ENCODE measurements at regions not wholly inside any gene's neighbourhood (a gene's known extent, or its start where the extent isn't known, plus 50 kb on each side); places are given as distances from the start of the nearest gene placed in this dataset.

DNA sequence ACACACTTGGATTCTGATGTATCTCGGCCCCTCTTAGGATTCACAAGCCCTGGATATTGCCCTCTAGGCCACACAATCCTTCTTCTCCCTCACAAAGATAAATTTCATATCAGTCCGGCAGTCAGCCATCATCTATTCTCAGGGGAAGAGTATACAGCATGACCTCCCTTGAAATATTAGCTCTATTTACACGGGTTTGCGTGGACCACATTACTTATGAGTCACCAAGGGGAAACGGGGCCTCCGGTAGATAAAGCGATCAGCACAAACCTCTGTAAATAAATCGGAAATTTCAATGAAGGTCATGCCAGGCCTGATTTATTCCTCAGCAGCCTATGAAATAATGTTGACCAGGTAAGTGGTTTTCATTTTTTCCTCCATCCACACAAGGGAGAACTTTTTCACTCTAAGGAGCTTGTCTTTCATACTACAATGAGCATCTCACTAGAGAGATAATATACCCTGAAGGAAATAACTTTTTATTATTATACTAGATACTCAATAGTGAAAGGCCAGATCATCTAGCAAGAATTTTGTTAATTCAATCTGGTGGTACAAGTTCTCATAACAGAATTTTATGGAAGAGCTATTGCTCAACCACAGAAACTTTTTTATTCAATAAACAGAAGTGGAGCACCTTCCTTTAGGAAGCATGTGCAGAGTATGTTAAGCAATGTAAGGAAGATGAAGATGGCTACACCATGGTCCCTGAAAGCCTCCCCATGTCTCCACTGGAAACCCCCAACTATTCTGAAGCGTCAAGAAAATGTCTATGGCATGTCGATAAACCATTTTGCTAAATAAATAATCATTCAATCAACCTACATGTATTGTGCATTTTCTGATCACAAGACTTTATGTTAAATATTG, 125.2 kb upstream of the PIK3C3 start:
- no peak for DNase-seq

DNA sequence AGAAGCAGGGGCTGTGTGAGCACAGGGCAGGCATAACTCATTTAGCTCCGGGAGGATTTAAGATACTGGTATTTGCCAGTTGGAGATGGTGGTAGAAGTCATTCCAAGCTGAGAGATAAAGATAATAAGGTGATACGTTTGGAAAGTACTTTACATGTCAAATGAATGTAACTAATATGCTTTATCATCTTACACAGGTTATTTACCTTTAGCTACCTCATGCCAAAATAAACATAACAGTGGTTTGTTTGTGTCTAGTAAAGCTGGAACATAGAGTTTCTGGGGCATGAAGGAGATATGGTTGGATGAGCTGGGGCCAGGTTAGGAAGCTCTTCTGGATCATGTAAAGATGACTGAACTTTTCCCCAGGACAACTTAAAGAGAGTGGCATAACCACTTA, 126.9 kb upstream of the PIK3C3 start:
- no peak for DNase-seq

DNA sequence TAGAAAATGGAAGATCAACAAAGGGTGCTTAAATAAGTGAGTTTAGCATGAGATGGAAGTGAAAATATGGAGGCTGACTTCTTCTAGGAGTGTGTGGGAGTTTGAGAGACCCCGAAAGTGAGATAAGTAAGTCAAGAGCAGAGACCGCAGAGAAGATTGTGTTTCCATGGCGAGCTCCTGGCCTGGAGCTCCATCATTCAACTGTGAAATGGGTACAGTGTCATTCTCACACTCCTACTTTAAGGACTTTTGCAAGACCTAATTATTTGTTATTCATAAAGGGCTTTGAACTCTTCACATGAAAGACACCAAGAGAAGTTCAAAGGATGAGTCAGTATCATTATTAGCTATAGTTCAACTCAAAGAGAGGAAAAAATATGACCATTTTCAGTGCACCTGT, 134.2 kb upstream of the PIK3C3 start:
- no peak for DNase-seq

DNA sequence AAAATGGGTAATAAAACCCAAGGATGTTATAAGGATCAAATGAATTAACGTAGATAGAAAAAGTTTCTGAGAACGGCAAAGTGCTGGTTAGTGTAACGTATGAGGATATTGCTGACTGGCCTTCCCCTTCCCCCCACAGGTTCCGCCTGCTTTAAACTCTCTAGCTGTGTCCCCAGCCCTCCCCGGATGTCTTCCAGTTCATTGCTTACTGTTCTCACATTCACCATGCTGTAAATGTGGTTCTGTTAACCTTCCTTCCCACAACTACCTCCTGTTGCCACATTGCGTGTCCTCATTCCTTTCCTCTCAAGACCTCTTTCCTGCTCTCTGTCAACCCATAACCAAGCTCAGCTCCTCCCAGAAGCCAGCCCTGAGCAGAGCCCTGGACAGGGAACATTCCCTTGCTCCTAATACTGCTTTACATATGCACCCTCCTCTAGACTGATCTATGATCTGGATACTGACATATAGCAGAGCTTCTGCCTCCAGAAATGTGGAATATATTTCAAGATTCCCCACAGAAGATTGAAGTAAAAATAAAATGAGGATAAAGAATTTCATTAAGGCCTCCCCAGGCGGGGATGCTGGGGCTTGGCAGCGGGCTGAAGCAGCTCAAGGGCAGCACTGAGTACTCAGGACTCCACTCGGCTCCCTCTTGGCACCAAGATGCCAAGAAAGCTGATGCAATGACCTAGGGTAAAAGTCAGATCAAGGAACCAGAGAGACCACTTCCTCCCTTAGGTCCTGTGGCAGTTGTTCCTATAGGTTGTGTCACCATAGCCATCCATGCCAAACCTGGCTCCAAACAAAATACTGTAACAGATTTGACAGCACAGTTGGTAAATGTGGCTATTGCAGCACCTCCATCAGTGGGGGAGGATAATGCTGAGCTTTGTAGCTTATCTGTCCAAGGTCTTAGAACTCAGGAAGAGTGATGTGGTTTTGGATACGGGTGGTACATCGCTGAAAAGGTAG, 136.4 kb upstream of the PIK3C3 start:
- DNase-seq, result no peak

DNA sequence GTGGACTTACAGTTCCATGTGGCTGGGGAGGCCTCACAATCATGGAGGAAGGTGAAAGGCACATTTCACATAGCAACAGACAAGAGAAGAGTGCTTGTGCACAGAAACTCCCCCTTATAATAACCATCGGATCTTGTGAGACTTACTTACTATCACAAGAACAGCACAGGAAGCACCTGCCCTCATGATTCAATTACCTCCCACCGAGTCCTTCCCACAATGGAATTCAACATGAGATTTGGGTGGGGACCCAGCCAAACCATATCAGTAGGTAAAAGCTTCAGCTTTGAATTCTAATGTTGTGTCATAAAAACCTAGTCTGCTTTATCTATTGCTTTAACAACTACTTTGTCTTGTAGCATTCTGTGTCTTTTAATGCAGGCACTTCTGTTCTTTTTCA, 140.4 kb upstream of the PIK3C3 start:
- no peak for DNase-seq

DNA sequence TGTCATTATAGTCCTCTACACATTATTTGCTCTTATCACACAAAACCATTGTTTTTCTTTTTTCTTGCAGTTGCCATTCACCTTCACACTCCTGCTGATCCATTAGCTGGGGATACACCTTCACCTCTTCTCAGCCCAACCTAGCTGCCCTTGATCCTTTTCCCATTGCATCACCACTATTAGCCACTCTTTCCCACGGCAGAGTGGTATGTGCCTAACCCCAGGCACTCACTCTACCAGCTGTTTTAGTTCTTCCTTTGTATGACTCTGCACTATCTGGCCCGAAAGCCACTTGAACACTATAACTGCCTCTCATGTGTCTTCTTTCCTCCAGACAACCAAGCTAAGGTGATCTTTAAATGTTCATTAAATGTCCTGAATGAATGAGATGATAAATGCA, 145.4 kb upstream of the PIK3C3 start:
- DNase-seq, result no peak

DNA sequence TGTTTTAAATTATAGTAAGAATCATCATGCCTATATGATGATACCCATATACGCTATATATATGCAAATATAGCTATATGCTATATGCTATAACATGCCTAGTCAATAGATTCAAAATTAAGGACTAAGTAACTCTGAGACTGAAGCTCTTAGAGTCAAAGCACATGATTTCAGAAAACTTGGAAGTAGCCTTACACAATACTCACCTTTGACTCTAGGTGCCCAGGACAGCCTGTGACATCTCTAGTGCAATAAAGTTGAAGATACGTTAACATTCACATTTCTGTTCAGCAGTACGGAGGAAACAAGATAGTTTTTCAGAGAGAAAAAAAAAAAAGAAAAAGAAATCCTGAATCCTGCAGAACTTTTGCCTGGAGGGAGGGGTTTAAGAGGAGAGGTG, 149.7 kb upstream of the PIK3C3 start:
- no peak for DNase-seq

DNA sequence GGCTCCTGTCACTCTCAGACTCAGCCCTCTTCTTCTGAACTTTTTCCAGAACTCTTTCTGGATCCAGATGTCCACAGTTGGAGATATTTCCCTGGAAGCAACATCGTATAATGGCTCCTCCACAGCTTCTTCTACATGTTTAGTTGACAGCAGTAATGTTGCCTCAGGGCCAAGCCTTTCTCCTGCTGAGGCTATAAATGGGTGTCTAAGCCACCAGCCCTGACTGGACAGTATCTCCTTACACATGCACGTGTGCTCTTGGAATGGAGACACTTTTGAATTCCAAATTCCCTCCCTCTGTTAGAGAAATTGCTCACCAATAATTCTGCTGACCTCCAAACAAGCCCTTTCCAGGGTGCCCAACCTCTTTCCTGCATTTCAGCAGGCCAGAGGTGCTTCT, 156.2 kb upstream of the PIK3C3 start:
- no peak for DNase-seq

DNA sequence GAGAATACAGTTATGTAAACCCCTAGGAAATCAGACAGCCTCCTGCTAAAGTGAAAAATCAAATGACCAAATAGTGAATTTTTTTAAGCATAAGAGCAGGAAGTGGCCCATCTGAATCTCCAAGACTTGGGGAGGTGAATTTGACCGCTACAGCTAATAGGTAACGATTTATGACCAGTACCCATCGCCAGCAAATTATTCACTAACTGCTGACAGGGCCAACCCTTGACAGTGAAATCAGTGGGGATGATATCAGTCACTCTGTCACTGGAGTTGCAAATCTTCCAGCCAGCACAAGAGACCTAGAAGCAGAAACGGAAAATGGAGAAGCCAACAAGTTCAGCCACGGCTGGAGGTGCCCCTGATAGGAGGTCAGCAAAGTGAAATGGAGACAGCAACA, 164.3 kb upstream of the PIK3C3 start:
- DNase-seq, result no peak

DNA sequence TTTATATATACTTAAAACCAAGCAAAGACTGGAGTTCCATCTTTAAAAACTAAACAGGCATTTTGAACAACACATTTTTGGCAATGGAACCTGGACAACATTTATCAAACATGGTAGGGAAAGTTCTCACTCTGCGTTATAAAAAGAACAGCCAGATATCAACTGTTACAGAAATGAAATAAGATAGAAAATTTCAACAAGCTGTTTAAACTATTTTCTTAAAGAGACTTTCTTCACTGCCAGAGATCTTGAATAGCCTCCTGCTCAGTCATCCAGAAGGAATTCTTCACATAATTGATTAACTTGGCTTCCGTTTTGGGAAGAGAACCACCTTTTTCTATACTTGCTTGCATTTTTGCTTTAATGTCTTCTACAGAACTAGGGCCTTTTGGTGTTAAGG, 166.0 kb upstream of the PIK3C3 start:
- no peak for DNase-seq

DNA sequence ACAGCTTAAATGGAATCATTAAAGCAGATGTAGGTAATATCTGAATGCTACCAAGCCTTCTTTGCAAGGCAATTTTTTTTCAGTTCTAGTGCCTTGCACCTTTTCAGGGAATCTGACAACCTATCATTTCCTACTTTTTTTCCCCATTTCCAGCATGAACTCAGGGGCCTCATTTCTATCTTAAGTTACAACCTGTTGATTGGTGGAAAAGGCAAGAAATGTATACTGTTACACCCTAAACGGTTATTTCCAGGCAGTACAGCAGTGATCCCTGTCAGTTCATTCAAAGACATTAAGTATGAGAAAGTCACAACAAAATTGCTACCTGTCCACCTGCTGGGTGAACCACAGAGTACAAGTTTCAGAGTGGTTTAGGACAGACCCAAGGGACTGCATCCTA, 171.2 kb upstream of the PIK3C3 start:
- no peak for DNase-seq

DNA sequence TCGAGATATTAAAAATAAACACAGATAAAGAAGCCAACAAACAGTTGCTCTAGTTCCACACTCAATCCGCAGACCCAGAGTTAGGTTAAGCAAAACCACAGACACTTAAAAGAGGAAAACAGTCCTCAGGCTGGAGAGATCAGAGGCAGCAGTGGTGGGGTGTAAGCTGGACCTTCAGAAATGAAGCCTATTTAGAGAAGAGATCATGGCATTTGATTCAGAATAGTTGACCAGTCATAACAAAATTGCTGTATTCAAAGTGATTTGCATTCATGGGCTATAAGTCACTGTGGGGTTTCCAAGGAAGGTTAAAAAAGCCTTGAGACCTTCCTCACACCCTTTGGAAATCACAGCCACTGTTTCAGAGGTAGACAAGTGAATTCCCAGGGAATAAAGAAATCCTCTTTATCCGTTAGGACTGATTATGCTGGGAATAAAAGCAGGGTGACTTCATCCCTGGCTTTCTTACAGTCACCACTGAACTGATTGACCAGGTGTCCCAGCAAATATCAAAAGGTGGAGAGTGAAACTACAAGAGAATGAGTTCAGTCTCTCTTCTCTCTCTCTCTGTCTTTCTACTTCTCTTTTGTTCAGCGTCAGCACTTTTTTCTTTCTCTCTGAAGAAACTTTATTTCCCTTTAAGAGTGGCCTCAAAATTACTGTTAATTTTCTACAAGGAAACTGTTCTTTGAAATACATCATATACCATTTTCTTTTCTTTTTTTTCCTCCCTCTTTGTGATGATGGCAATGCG, 171.8 kb upstream of the PIK3C3 start:
- no peak for DNase-seq

DNA sequence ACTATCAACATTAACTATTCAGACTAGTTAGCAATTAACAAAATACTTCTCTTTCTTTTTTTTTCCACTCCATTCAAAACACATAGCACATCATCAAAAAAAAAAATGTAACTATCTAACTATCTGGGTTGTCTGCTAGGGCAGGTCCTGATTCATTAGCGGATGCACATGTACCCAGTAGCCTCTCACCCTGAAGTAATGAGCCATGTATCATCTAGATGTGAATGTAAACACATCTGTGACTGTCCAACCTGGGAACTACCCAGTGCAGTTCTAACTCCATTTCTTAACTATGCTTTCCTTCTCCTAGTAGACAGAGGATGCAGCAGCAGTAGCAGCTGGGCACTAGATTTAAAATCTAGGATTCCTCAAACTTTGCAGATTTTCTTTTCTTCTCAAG, 183.1 kb upstream of the PIK3C3 start:
- no peak for DNase-seq

DNA sequence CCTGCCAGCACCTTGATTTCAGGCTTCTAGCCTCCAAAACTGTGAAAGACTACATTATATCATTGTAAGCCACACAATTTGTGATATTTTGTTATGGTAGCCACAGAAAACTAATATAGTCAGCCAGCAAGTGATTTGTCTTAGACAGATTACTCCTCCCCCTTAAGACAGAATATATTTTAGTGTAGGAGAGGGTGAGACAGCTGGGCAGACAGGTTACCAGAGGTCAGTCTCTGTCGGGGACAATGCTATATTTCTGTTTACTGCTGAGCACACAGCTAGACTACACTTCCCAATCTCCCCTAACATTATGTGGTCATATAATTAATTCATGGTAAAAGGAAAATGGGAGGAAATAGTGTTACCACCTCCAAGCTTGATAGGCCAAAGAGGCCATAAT, 185.8 kb upstream of the PIK3C3 start:
- no peak for DNase-seq

DNA sequence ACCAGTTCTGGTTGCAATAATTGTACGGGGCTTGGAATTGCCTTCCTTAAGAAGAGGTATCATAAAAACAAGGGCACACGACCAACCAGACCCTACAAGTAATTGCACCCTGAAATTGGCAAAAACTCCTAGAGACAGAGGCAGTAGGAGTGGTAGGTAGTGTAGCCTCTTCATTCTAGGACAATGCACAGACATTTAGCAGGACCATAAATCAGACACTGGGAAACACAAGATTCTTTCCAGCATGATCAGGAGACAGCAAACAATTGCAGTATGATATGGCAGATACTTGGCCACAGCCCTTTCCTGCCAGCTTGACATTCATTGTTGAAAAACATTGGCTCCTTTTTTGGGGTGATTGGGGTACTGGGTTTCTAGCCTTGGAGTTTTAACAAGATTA, 186.6 kb upstream of the PIK3C3 start:
- no peak for DNase-seq

DNA sequence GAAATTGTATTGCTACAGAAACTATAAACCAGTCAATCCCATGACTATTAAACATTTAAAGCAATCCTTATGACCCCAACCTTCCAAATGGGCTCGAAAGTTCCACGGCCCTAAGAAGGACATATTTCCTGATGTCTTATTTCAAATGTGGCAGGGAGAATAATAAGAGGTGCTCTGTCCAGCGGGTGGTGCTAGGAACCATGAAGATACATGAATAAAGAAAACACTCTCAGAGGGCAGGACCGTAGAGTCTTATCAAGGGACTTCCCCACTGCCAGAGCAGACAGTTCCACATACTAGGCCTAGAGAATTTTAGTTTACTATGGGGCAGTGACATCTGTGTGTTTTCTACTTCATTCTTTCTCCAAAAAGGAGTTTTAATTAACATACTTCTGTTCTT, 187.1 kb upstream of the PIK3C3 start:
- no peak for DNase-seq

DNA sequence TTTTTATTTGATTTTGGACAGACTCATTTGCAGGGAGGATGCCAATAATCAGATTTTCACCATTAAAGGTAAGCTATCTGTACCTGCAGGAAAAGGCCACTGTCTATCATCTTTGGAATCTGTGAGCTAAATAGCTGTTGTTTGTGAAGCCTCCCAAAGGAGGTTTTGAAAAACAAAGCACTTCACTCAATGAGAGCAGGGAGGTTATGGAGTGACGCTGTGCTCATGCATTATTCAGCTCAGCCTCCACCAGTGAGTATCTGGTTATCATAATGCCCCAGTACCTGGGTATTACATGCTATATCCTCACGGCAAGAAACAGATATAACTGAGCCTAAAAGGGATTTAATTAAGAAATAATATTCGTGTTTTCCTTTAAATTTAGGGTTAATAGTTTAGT, 189.6 kb upstream of the PIK3C3 start:
- no peak for DNase-seq

DNA sequence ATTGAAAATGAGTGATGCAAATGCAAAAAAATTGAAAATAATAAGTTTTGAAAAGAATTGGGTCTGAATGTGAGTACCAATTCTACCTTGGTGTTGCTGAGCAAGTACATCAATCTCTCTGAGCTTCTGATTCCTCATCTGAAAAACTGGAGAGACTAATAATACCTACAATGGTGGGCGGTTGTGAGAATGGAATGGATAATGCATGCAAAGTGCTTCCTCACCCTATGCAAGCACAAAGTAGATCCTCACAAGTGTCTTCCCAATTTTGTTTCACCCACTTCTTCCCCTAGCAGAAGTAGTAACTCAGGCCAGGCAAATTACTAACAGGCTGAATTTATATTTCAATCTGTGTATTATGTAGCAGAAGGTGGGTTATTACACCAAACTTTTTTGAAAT, 191.7 kb upstream of the PIK3C3 start:
- no peak for DNase-seq

DNA sequence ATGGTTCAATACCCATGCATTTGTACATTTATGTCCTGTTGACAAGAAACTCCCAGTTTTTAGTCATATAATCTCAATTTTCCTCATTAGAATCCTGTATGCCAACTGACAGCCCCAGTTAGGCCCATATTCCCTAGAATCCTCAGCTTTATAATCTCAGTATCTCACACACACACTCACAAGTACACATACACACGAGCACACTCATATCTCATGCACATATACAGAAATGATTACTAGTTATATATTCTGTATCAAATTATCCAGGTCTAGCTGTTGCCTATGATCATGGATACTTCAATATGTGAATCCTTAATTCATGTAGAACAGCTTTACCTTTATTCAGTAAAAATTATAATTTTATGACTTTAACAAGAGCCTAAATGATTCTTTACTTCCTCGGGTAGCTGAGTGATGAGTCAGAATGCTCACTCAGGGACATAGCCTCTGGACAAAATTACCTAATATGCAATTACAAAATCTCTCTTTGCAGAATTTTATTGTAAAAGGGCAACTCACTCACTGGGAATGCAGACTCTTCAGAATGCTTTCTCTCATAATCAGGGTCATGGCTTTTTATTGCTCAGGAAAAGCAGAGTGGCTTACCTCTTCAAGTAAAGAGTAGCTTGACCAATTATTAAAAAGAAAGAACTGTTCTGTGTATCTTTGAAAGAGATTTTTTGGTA, 193.6 kb upstream of the PIK3C3 start:
- DNase-seq, result no peak

DNA sequence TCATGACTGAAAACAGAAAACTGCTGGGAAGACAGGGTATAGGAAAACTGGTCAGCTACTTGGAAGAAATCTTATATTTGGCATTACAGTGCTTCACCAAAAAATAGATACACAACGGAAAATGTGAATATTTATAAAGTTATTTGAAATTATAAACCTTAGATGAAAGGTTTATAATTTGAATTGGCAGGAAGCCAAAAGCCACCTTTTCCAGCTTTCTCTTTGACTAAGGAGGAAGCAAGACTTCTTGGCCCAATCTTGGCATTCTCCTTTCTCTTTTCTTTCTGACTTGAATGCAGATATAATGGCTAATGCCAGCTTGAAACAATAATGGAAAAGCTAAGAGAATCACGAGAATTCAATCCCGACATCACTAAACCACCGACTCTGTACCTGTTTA, 196.5 kb upstream of the PIK3C3 start:
- DNase-seq, result no peak

DNA sequence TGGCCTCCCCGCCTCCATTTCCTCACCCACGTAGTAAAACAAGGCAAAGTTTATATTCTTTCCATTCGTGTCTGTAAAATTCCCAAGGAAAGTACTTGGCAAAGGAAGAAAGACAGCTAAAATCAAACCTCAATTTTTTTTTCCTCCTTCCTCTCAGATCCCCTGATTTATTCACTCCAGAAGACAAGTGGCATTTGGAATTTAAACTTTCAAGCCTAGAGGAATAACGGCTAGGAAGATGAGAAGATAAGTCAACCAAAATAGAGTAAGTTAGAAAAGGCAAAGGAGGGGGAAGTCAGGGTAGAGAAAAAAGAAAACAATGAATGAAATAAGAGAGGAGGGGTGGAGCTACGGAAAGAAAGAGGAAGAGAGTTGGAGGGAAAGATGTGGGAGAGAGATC, 198.9 kb upstream of the PIK3C3 start:
- DNase-seq, result no peak

DNA sequence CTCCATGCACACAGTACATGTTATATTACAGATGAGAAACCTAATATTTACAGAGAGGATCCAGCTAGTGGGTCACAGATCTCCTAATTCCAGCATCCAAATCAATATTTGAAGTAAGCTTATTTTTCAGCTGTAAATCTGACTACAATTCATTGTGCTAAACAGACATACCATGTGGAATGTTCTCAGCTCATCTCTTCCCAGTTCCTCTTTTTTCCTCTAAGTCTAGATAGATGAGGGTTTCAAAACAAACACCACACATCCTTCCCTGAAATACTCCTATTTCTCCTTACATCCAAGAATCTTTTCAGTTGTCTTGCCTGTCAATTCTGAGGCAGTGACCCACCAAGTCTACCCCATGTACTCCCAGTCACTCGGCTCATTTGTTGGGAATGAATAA, 200.7 kb upstream of the PIK3C3 start:
- DNase-seq, result no peak

DNA sequence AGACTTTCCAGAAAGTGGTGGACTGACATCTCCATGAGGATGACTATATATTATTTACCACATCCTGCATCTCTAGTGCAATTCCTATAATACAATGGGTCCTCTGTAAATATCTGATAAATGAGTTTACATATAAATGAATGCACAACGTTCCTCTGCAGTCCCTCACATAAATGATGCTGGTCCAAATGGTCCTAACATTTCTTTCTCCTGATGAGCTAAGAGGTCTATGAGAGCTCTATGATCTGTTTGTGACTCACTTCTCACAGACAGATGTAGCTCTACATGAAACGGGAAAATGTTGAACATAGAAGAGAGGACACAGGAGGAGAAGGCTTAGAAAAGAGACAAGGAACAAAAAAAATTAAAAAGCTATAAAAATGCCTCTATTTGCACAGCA, 201.2 kb upstream of the PIK3C3 start:
- DNase-seq, result no peak
